Breast epithelium (tissue), 4 donors: ENCODE measurements at regions not wholly inside any gene's neighbourhood (a gene's known extent, or its start where the extent isn't known, plus 50 kb on each side); places are given as distances from the start of the nearest gene placed in this dataset.

Experiments used
- DNase-seq, 2 donors: peaks; one replicate each; pipeline ENCODE4 v3.0.0-alpha.2; 2019; ENCODE audit warnings: low spot score in 2 of 2
- H3K27ac ChIP-seq, 2 donors: fragments of 200-600 bp; sonication (generic) in 1 of 2; one replicate each; pipeline ENCODE4 v1.5.1; 2016 to 2019; ENCODE audit warnings: mild to moderate bottlenecking in 1 of 2
- H3K27me3 ChIP-seq, 2 donors: fragments of 200-600 bp; sonication (generic) in 1 of 2; one replicate each; pipeline versions ENCODE4 v1.5.1 to v1.6.0; 2017 to 2019; ENCODE audit warnings: control low read depth in 1 of 2, mild to moderate bottlenecking in 1 of 2
- H3K36me3 ChIP-seq: fragments of 200-600 bp; one replicate; pipeline ENCODE4 v1.5.1; 2019
- H3K4me1 ChIP-seq, 2 donors: fragments of 200-600 bp; sonication (generic); one replicate each; pipeline ENCODE4 v1.5.1; 2016 to 2019; ENCODE audit warnings: control low read depth in 1 of 2
- H3K4me3 ChIP-seq, 3 donors: fragments of 200-600 bp; sonication (generic); 1 replicate in 2 of 3; 2 replicates in 1 of 3; pipeline ENCODE4 v1.5.1; 2016 to 2019; ENCODE audit warnings: mild to moderate bottlenecking in 3 of 3, moderate library complexity in 2 of 3
- H3K9me3 ChIP-seq, 2 donors: fragments of 200-600 bp; sonication (generic) in 1 of 2; one replicate each; pipeline ENCODE4 v1.5.1; 2016 to 2019; ENCODE audit warnings: control low read depth in 1 of 2
- CTCF ChIP-seq, 3 donors: fragments of 450-650 bp; IDR thresholded peaks; one replicate each; pipeline ENCODE4 v1.5.1; 2016 to 2017; ENCODE audit warnings: antibody characterized with exemption in 3 of 3, mild to moderate bottlenecking in 3 of 3, moderate library complexity in 3 of 3
- POLR2A ChIP-seq: fragments of 450-650 bp; IDR thresholded peaks from one replicate; pipeline ENCODE4 v1.6.1; 2016; ENCODE audit warnings: antibody characterized with exemption, mild to moderate bottlenecking, moderate library complexity
- POLR2AphosphoS5 ChIP-seq, 3 donors: sonication (generic); formaldehyde crosslinking; IDR thresholded peaks; one replicate each; pipeline ENCODE4 v1.6.1; 2017; ENCODE audit warnings: antibody characterized with exemption in 3 of 3
- intact Hi-C: fragments of 100-400 bp; cut with DNase I; formaldehyde crosslinking; loops from one replicate; pipeline ENCODE4 v1.15.1; 2023; ENCODE audit warnings: low total_unique reads

GRCh38 chr6:121912905-121913304, 477.5 kb downstream of the GJA1 start:
- intact Hi-C loops = no loop called here
- no peak for DNase-seq
- Histone ChIP-seq H3K4me3 (no peak overlapping the region), H3K27ac (no peak overlapping the region), H3K4me1 (no peaks in the 10 kb centered on the region), H3K9me3 (peaks cover 8 to 11% of the 10 kb centered on the region in 2 donors), H3K27me3 (no peaks in the 10 kb centered on the region), H3K36me3 (no peaks in the 10 kb centered on the region)
- TF ChIP-seq POLR2AphosphoS5 (IDR thresholded peaks at IDR 0.05) (no peak), POLR2A (no peak), CTCF (IDR thresholded peaks at IDR 0.05) (no peak)

- no peaks in the 10 kb centered on the region for H3K9me3 ChIP-seq
- TF ChIP-seq CTCF (IDR thresholded peaks at IDR 0.05) = no peak
- TF ChIP-seq POLR2AphosphoS5 (IDR thresholded peaks at IDR 0.05) = no peak
- intact Hi-C loops = no loop called here
- no peak overlapping the region for H3K27ac ChIP-seq
- H3K4me3 ChIP-seq = no peak overlapping the region
- DNase-seq = no peak
- H3K27me3 ChIP-seq = no peaks in the 10 kb centered on the region
- H3K36me3 ChIP-seq = no peaks in the 10 kb centered on the region
- H3K4me1 ChIP-seq = no peaks in the 10 kb centered on the region
Observed at GRCh38 chr6:121917263-121917829, 481.9 kb downstream of the GJA1 start.

- Histone ChIP-seq H3K4me3 (no peak overlapping the region), H3K27ac (no peak overlapping the region), H3K4me1 (no peaks in the 10 kb centered on the region), H3K36me3 (no peaks in the 10 kb centered on the region), H3K9me3 (no peaks in the 10 kb centered on the region), H3K27me3 (no peaks in the 10 kb centered on the region)
- DNase-seq = no peak
- no peak for TF ChIP-seq CTCF (IDR thresholded peaks at IDR 0.05)
- TF ChIP-seq POLR2AphosphoS5 (IDR thresholded peaks at IDR 0.05) = no peak
- no peak for TF ChIP-seq POLR2A
- intact Hi-C loops = no loop called here
Observed at GRCh38 chr6:121917834-121918559, 481.5 kb upstream of the HSF2 start.

GRCh38 chr6:121920616-121921015, 478.8 kb upstream of the HSF2 start:
- H3K36me3 ChIP-seq = no peaks in the 10 kb centered on the region
- DNase-seq = no peak
- H3K4me3 ChIP-seq = no peak overlapping the region
- no peaks in the 10 kb centered on the region for H3K4me1 ChIP-seq
- H3K27me3 ChIP-seq = no peaks in the 10 kb centered on the region
- TF ChIP-seq CTCF (IDR thresholded peaks at IDR 0.05) = no peak
- no peak for TF ChIP-seq POLR2A
- TF ChIP-seq POLR2AphosphoS5 (IDR thresholded peaks at IDR 0.05) = no peak
- no peaks in the 10 kb centered on the region for H3K9me3 ChIP-seq
- intact Hi-C loops = no loop called here
- no peak overlapping the region for H3K27ac ChIP-seq

GRCh38 chr6:121925024-121925423, 474.4 kb upstream of the HSF2 start:
- Histone ChIP-seq H3K4me1 (no peaks in the 10 kb centered on the region), H3K27me3 (no peaks in the 10 kb centered on the region), H3K36me3 (no peaks in the 10 kb centered on the region), H3K9me3 (no peaks in the 10 kb centered on the region), H3K27ac (no peak overlapping the region), H3K4me3 (no peak overlapping the region)
- no peak for DNase-seq
- intact Hi-C loops = no loop called here
- TF ChIP-seq CTCF (IDR thresholded peaks at IDR 0.05) (no peak), POLR2AphosphoS5 (IDR thresholded peaks at IDR 0.05) (no peak), POLR2A (no peak)
